Epithelial cell of proximal tubule (primary cell): ENCODE measurements at regions not wholly inside any gene's neighbourhood (a gene's known extent, or its start where the extent isn't known, plus 50 kb on each side); places are given as distances from the start of the nearest gene placed in this dataset.

Source experiments
- DNase-seq: peaks from one replicate; pipeline ENCODE4 v3.0.0-alpha.2; 2011; ENCODE audit warnings: low read depth
- H3K4me3 ChIP-seq: 2 replicates; pipeline ENCODE4 v1.5.1; 2011; ENCODE audit warnings: low read depth, mild to moderate bottlenecking, low read length
- CTCF ChIP-seq: conservative IDR thresholded peaks from 2 replicates; pipeline ENCODE4 v1.5.1; 2012; ENCODE audit warnings: low read depth, mild to moderate bottlenecking, low read length

- no peak for TF ChIP-seq CTCF
- H3K4me3 ChIP-seq, result no peak overlapping the region
- DNase-seq, result no peak
Observed at GRCh38 chr4:154019811-154020210, 230.9 kb upstream of the SFRP2 start.

GRCh38 chr4:154018659-154019058, 229.8 kb upstream of the SFRP2 start:
- no peak for DNase-seq
- TF ChIP-seq CTCF, result peak; percentile 40
- H3K4me3 ChIP-seq, result no peak overlapping the region

- no peak for TF ChIP-seq CTCF
- H3K4me3 ChIP-seq, result no peak overlapping the region
- DNase-seq, result no peak
Observed at GRCh38 chr4:154015578-154015977, 226.7 kb upstream of the SFRP2 start.

- no peak overlapping the region for H3K4me3 ChIP-seq
- no peak for DNase-seq
- TF ChIP-seq CTCF, result no peak
Observed at GRCh38 chr4:154014407-154015321, 225.8 kb upstream of the SFRP2 start.

GRCh38 chr4:154013576-154013975, 224.7 kb upstream of the SFRP2 start:
- TF ChIP-seq CTCF, result no peak
- H3K4me3 ChIP-seq, result no peak overlapping the region
- DNase-seq, result no peak

- H3K4me3 ChIP-seq, result no peak overlapping the region
- TF ChIP-seq CTCF, result no peak
- DNase-seq, result no peak
Observed at GRCh38 chr4:154010371-154010770, 221.5 kb upstream of the SFRP2 start.

- H3K4me3 ChIP-seq, result no peak overlapping the region
- DNase-seq, result no peak
- no peak for TF ChIP-seq CTCF
Observed at GRCh38 chr4:154009788-154010187, 220.9 kb upstream of the SFRP2 start.
